ENCODE measurements at regions not wholly inside any gene's neighbourhood (a gene's known extent, or its start where the extent isn't known, plus 50 kb on each side); places are given as distances from the start of the nearest gene placed in this dataset.

DNA sequence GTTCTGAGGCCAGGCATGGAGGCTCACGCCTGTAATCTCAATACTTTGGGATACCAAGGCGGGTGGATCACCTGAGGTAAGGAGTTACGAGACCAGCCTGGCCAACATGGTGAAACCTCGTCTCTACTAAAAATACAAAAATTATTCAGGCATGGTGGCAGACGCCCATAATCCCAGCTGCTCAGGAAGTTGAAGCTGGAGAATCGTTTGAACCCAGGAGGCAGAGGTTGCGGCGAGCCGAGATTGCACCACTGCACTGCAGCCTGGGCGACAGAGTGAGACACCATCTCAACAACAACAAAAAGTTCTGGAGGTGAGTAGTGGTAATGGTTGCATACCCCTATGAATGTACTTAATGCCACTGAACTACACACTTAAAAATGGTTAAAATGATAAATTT, 60.3 kb upstream of the SP4 start:
- no peak for DNase-seq

DNA sequence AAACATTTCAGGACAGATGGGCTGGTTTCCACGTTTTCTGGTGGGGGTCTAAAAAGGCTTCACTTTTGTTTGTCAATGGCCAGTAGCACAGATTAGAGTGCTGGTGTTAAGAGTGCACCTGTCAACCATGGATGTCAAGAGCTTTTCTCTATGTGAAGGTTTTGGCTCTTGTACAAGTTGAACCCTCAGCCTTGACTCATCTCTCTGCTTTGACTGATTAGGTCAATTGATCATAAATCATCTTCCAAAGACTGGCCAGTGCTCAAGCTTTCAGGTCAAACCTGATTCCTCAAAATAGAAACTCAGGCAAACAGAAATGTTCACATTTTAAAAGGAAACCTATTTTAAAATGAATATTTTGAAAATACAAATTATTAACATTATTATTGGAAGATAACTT, 59.6 kb upstream of the SP4 start:
- no peak for DNase-seq

DNA sequence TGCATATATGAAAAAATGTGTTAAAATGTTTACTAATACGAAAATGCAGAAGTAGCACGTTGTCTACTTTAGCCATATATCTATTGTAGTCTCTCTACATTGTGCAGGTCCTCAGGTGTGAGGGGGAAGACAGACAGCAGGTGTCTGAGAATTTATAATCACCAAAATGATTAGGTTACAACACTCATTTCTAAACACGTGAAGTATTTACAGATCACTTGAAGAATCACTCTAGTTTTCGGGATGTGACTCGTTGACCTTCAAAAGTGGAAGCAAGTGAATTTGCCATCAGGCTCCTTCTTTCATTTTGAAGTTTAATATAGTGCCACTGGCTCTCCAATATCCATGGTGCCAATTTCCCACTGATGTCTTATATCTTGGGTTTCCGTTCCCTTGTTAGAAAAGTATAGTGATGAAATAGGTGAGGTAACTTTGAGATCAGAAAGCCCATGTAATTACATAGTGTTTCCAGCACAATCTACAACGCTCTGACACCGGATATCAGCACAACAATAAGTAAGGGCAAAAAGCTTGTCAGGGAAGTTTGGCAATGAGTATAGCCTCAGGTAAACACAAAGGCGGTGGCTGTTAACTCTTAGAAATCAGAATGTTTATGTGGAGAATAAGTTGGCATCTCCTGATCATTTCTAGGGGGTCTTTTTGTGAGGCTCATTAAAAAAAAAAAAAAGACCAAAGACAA, 57.5 kb upstream of the SP4 start:
- DNase-seq = peak; percentile 33

DNA sequence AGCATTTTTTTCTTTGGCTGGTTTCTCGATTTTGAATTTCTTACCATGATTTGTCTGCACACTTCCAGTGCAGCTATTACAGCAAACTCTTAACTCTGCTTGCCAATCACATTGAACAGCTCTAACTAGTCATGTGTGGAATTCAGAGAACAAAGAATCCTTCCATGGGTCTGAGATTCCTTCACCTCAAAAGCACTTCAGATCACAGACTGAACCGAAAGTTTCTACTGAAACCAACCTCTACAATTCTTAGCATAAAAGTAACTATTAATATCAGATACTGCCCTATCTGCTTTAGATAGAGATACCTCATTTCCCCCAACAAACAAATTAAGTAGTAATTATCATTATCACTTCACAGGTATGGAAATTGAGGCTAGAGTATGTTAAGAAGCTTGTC, 56.5 kb upstream of the SP4 start:
- DNase-seq = no peak

- no peak for DNase-seq
Measured at GRCh38 chr7:21373031-21373430, 54.9 kb upstream of the SP4 start.

DNA sequence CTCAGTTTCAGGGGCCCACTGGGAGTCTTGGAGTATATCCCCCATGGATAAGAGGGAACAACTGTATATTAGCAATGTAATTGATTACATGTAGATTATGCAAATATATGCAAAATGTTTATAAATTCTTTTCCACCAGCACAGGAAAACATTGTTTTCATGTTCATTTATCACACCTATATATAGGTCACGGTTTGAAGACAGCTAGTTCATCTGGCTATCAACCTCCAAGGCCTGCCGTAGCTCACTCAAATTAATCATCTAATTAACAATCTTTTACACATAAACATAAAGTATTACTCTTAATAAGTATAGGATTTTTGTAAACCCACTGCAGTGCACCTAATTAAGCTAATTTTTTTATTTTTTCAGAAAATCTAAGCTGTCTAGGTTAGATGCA, 53.7 kb upstream of the SP4 start:
- DNase-seq = no peak

GRCh38 chr7:21377545-21377944, 50.3 kb upstream of the SP4 start:
- DNase-seq = no peak
